Panc1 (cell line): ENCODE measurements at regions not wholly inside any gene's neighbourhood (a gene's known extent, or its start where the extent isn't known, plus 50 kb on each side); places are given as distances from the start of the nearest gene placed in this dataset.

Source experiments
- ATAC-seq: fragments of 200-7000 bp; cut with Tn5 transposase; 2 replicates; pipeline ENCODE4 v1.9.1; 2020; ENCODE audit warnings: mild to moderate bottlenecking, moderate library complexity
- BruUV-seq: library from RNA; stranded (reverse); fragments of 400-500 nt; replicated peaks from 2 replicates; lab custom pipeline; 2021; lab: Mats Ljungman, UMichigan
- CTCF ChIA-PET: fragments of 300-600 bp; sonication (Branson Sonifier 250); formaldehyde crosslinking; loops from one replicate; lab custom pipeline; 2022; ENCODE audit warnings: antibody characterized with exemption; lab: Charles Lee
- POLR2A ChIA-PET: fragments of 300-600 bp; sonication (Branson Sonifier 250); formaldehyde crosslinking; loops from one replicate; lab custom pipeline; 2022; ENCODE audit warnings: antibody characterized with exemption; lab: Charles Lee
- DNase-seq: peaks from one replicate; pipeline ENCODE4 v3.0.0-alpha.2; 2010; ENCODE audit warnings: low read depth, low spot score
- H3K27ac ChIP-seq: 2 replicates; pipeline ENCODE4 v1.5.1; 2011; ENCODE audit warnings: mild to moderate bottlenecking, low read length, inconsistent platforms
- H3K27me3 ChIP-seq: fragments of 200-500 bp; sonication (Bioruptor generic); 2 replicates; pipeline ENCODE4 v1.6.0; 2014; ENCODE audit warnings: low read length, inconsistent platforms; ENCODE audit not compliant: control insufficient read depth, insufficient read depth
- H3K36me3 ChIP-seq: fragments of 200-500 bp; sonication (Bioruptor generic); 2 replicates; pipeline ENCODE4 v1.5.1; 2014; ENCODE audit warnings: inconsistent platforms, mild to moderate bottlenecking, low read length, moderate library complexity; ENCODE audit not compliant: control insufficient read depth, insufficient read depth
- H3K4me1 ChIP-seq: 2 replicates; pipeline ENCODE4 v1.5.1; 2011; ENCODE audit warnings: inconsistent platforms, mild to moderate bottlenecking, low read length, moderate library complexity; ENCODE audit not compliant: control insufficient read depth, insufficient read depth
- H3K4me3 ChIP-seq, 2 experiments: 2 replicates each; pipeline ENCODE4 v1.5.1; 2011 to 2012; ENCODE audit warnings: low read depth in 2 of 2, low read length in 2 of 2, mild to moderate bottlenecking in 2 of 2, inconsistent platforms in 1 of 2, moderate library complexity in 1 of 2
- H3K9me3 ChIP-seq: fragments of 200-500 bp; sonication (Bioruptor generic); 2 replicates; pipeline ENCODE4 v1.5.1; 2014; ENCODE audit warnings: low read depth, mild to moderate bottlenecking, inconsistent platforms, low read length, moderate library complexity; ENCODE audit not compliant: control insufficient read depth, insufficient read depth
- CTCF ChIP-seq: fragments of 450-650 bp; IDR thresholded peaks from 2 replicates; pipeline ENCODE4 v1.5.1; 2017; ENCODE audit warnings: mild to moderate bottlenecking
- POLR2AphosphoS5 ChIP-seq: IDR thresholded peaks from 2 replicates; pipeline ENCODE4 v1.6.1; 2012; ENCODE audit warnings: mild to moderate bottlenecking, low read depth, low read length, moderate library complexity
- REST ChIP-seq, 2 experiments: IDR thresholded peaks; 2 replicates each; pipeline ENCODE4 v1.6.1; 2011 to 2012; ENCODE audit warnings: low read depth in 2 of 2, control low read depth in 1 of 2, low read length in 1 of 2, mild to moderate bottlenecking in 1 of 2, moderate library complexity in 1 of 2; ENCODE audit not compliant: insufficient read depth in 1 of 2
- SIN3A ChIP-seq: IDR thresholded peaks from 2 replicates; pipeline ENCODE4 v1.6.1; 2012; ENCODE audit warnings: low read depth, mild to moderate bottlenecking, low read length, moderate library complexity, borderline replicate concordance; ENCODE audit not compliant: insufficient read depth
- TCF7L2 ChIP-seq: IDR thresholded peaks from 2 replicates; pipeline ENCODE4 v1.6.1; 2011; ENCODE audit warnings: mild to moderate bottlenecking, low read depth, low read length, inconsistent platforms
- in situ Hi-C: cut with HindIII; loops from 2 replicates; pipeline ENCODE4 v1.10.0; 2016; ENCODE audit warnings: low sequenced_read_pairs, low pct_unique_long_range_greater_than_20kb
- intact Hi-C: fragments of 100-400 bp; cut with micrococcal nuclease; formaldehyde crosslinking; loops from one replicate; pipeline ENCODE4 v1.10.0; 2022; ENCODE audit not compliant: unreplicated experiment

- POLR2A ChIA-PET, result no interaction called here
- H3K36me3 ChIP-seq, result no peaks in the 10 kb centered on the region
- TF ChIP-seq SIN3A, result no peak
- TF ChIP-seq TCF7L2, result no peak
- TF ChIP-seq REST (IDR thresholded peaks at IDR 0.05; ENCODE audit: insufficient read depth in 1 of 2, low read depth in 2 of 2, low read length in 1 of 2), result no peak
- no peak for TF ChIP-seq POLR2AphosphoS5
- TF ChIP-seq CTCF, result no peak
- H3K27me3 ChIP-seq, result no peaks in the 10 kb centered on the region
- no TSS peak for BruUV-seq
- H3K4me3 ChIP-seq, result no peak overlapping the region
- intact Hi-C loops (no loop called here), in situ Hi-C loops (no loop called here)
- H3K9me3 ChIP-seq, result no peaks in the 10 kb centered on the region
- DNase-seq (no peak), ATAC-seq (no peak)
- no peaks in the 10 kb centered on the region for H3K4me1 ChIP-seq
- no peak overlapping the region for H3K27ac ChIP-seq
- CTCF ChIA-PET, result no interaction called here
These were observed 91.5 kb upstream of the TUT7 start for GRCh38 chr9:86445671-86446070.

- Histone ChIP-seq H3K9me3 (no peaks in the 10 kb centered on the region), H3K4me3 (no peak overlapping the region), H3K27me3 (no peaks in the 10 kb centered on the region), H3K27ac (no peak overlapping the region), H3K36me3 (no peaks in the 10 kb centered on the region), H3K4me1 (no peaks in the 10 kb centered on the region)
- in situ Hi-C loops, result no loop called here
- ChIA-PET POLR2A (no interaction called here), CTCF (no interaction called here)
- DNase-seq (no peak), ATAC-seq (no peak)
- no TSS peak for BruUV-seq
- intact Hi-C loops, result no loop called here
- TF ChIP-seq CTCF (no peak), REST (IDR thresholded peaks at IDR 0.05; ENCODE audit: insufficient read depth in 1 of 2, low read depth in 2 of 2, low read length in 1 of 2) (no peak), POLR2AphosphoS5 (no peak), TCF7L2 (no peak), SIN3A (no peak)
These were observed 89.8 kb upstream of the TUT7 start for GRCh38 chr9:86443992-86444391.
